Epithelial cell of esophagus (primary cell): ENCODE measurements at regions not wholly inside any gene's neighbourhood (a gene's known extent, or its start where the extent isn't known, plus 50 kb on each side); places are given as distances from the start of the nearest gene placed in this dataset.
A peak's percentile ranks its signal among the peaks of the same experiment; 100 is the strongest.

Experiments used
- DNase-seq: peaks from one replicate; pipeline ENCODE4 v3.0.0; 2010; ENCODE audit warnings: low read depth
- H3K4me3 ChIP-seq: 2 replicates; pipeline ENCODE4 v1.5.1; 2011; ENCODE audit warnings: mild to moderate bottlenecking, low read length, control low read depth
- TF ChIP-seq, protein P1 (sequence below): IDR thresholded peaks from 2 replicates; pipeline ENCODE4 v1.5.1; 2011; ENCODE audit warnings: low read depth, mild to moderate bottlenecking, low read length, control low read depth, inconsistent platforms; ENCODE audit not compliant: insufficient read depth; ENCODE audit errors: missing control alignments

DNA sequence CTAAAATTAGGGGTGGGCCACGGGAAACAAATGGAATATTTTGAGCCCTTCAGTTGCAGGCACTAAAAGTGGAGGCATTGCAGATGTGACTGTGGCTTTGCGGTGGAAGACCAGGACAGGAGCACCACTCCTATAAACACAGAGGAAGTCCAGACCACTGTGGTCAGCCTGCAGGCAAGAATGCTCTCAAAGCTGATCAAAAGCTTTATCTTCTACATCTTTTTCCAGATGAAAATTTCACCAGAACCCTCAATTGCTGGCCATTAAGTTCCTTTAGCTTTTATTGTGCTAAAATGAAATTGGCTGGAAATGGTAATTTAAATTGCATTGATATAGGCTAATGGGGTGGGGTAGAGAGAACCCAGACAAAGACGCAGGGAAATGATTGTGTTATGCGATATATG, 208.8 kb downstream of the ERCC6L2 start:
- no peak for DNase-seq
- H3K4me3 ChIP-seq = no peak overlapping the region
- TF ChIP-seq, protein P1, sequence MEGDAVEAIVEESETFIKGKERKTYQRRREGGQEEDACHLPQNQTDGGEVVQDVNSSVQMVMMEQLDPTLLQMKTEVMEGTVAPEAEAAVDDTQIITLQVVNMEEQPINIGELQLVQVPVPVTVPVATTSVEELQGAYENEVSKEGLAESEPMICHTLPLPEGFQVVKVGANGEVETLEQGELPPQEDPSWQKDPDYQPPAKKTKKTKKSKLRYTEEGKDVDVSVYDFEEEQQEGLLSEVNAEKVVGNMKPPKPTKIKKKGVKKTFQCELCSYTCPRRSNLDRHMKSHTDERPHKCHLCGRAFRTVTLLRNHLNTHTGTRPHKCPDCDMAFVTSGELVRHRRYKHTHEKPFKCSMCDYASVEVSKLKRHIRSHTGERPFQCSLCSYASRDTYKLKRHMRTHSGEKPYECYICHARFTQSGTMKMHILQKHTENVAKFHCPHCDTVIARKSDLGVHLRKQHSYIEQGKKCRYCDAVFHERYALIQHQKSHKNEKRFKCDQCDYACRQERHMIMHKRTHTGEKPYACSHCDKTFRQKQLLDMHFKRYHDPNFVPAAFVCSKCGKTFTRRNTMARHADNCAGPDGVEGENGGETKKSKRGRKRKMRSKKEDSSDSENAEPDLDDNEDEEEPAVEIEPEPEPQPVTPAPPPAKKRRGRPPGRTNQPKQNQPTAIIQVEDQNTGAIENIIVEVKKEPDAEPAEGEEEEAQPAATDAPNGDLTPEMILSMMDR = no peak

DNA sequence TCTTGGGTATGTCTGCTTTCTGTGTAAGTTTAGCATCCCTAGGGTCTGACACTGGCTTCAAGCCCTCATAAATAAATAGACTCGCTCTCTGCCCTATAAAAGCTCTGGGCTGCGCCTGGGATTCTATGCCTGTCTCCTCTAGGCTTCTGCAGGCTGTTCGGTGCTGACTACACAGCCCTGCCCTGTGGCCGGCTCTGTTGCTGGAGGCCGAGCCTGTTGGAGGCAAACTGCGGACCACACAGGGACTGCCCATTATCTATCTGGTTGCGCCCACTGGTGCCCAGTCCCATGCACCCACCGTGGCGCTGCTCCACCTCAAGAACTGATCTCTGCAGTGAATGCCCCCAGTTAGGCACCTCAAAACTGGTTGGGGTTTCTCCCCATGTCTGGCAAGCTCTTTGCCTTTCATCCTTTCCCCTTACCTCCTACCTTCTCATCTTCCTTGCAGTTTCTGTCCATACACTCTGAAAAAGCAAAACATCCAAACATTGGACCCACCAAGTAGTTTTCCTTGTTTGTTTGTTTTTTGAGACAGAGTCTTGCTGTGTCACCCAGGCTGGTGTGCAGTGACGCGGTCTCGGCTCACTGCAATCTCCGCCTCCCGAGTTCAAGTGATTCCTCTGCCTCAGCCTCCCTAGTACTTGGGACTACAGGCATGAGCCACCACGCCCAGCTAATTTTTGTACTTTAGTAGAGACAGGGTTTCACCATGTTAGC, 207.2 kb downstream of the ERCC6L2 start:
- no peak for DNase-seq
- TF ChIP-seq, protein P1 = no peak
- H3K4me3 ChIP-seq = no peak overlapping the region

DNA sequence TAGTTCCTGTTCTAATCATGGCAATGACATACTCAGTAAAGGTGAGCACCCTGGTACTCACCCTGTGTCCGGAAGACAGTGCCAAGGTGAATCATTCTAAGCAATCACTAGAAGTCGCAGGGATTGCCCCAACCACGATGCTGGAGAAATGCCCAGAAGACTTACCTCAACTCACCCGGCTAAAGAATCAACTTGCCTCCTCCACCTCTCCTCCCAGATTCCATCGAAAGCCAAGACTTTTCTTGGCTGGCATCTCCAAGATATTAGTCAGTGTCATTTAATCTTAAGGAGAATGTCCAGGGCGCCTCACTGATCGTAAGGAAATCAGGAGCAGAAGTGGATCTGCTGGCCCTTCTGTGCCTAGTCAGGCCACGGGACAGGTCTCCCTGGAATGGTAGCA, 204.9 kb downstream of the ERCC6L2 start:
- peak; percentile 92 for DNase-seq
- TF ChIP-seq, protein P1 = no peak
- H3K4me3 ChIP-seq = no peak overlapping the region

DNA sequence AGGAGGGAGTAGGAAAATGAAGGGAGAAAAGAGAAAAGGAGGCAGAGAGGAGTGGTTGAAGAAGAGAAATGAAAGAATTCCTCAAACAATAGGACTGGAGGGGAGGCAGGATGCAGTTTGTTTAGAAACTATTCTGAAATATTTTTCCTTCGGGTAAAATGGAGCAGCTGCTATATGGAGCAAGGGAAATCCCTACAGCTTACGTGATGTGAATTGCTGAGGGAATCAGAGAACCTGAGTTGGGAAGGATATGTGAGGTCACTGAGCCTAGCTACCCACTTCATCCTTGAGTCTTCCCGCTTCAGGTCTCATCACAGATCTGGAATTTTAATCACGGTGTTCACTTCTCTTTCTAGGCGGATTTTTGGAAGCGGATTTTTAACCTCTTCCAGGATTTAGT, 204.3 kb downstream of the ERCC6L2 start:
- no peak overlapping the region for H3K4me3 ChIP-seq
- TF ChIP-seq, protein P1 = no peak
- DNase-seq = no peak

DNA sequence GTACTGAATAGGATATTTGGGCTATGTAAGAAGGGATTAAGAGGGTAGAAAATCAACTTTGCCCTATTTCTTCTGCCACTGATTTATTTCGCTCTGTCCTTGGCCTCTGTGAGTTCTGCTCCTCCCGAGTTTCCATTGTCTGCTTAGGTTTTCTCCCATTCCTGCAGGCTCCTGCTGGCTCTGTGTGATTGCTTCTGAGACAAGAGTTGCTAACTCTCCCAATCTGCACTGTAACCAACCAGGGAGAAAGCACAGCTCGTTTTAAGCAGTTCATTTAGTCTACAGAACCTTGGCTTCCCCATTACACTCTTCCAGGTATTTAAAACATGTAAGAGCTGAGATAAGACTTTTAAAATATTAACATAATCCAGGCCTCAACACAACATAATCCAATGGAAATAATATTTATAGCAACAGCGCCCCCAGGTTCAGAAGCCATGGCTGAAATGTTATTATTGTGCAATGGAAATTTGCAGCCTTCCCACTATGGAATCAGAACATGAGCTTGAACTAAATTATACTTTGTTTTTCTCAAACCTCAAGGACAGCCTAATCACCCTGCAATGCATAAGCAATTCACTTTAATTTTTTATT, 203.5 kb downstream of the ERCC6L2 start:
- no peak overlapping the region for H3K4me3 ChIP-seq
- DNase-seq = no peak
- TF ChIP-seq, protein P1 = no peak

DNA sequence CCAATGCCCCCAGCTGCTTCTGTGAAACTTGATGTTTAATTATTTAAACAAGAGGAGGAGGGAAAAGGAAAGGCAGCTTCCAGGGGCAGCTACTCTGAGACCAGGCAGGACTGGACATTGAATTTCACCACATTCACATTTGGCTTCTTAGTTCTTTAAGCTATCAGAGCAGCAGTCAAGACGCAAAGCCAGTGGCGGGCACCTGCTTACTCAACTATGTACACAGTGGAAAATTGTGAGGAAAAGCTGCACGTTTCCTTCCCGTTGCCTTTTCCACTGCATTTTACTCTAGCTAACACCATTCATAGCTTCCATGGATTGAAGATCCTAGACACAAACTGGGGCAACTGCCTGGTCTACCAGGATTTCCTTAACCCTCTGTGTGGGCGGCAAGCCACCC, 200.3 kb downstream of the ERCC6L2 start:
- TF ChIP-seq, protein P1 = no peak
- DNase-seq = no peak
- H3K4me3 ChIP-seq = no peak overlapping the region

DNA sequence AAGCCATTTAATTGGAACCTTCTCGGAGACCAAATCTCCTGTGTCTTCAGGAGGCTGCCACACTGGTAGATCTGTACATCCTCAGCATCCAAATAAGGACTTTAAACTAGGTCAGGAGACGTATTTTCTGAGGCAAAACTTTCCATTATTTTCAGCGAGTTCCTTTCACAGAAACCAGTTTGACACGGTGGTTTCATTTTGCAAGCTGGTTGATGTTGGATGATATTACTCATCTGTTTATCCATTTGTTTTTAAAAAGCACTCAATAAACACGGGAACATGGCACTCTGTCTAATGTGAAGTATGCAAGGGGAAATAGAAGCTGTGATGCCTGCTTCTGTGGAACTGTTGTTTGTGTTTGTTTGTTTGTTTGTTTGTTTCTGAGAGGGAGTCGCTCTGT, 199.6 kb downstream of the ERCC6L2 start:
- TF ChIP-seq, protein P1 = no peak
- peak; percentile 14 for DNase-seq
- H3K4me3 ChIP-seq = no peak overlapping the region
